DND-41 (cell line): ENCODE measurements at regions not wholly inside any gene's neighbourhood (a gene's known extent, or its start where the extent isn't known, plus 50 kb on each side); places are given as distances from the start of the nearest gene placed in this dataset.

Experiments
- CTCF ChIP-seq: IDR thresholded peaks from 2 replicates; pipeline ENCODE4 v1.5.1; 2012; ENCODE audit warnings: borderline replicate concordance, low read length, moderate library complexity, mild to moderate bottlenecking; ENCODE audit not compliant: poor library complexity, severe bottlenecking; ENCODE audit errors: extremely low read depth
- EZH2 ChIP-seq: IDR thresholded peaks from 3 replicates; pipeline ENCODE4 v1.6.1; 2012; ENCODE audit warnings: borderline replicate concordance, low read depth, mild to moderate bottlenecking, moderate library complexity, low read length, inconsistent platforms; ENCODE audit not compliant: severe bottlenecking

DNA sequence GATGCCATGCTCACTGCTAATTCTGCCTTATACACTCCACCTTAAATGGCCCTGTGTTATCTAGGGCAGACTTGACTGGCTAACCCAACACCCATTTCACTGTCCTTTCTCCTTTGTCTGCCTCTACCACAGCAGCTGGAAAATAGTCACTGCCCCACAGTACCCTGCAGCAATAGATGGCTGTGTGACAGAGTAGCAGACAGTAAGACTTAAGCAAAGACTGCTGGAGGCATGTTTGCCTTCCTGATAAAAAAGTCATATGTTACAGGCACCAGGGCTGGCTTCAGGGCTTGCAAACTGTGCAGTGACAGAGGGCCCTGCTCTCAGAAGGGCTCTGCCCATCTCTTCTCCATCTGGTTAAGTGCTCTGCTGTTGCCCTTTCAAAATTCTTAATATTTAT, 332.6 kb upstream of the GHITM start:
- TF ChIP-seq CTCF (no peak), EZH2 (no peak)
